Chondrocyte (in vitro differentiated cells): ENCODE measurements at regions not wholly inside any gene's neighbourhood (a gene's known extent, or its start where the extent isn't known, plus 50 kb on each side); places are given as distances from the start of the nearest gene placed in this dataset.
"Not testable (repeated sequence)": the region's sequence is repeated elsewhere in the genome, so short reads cannot be mapped to it uniquely, and the experiment has no call there.

Source experiments
- DNase-seq: peaks from one replicate; pipeline ENCODE4 v3.0.0; 2021; ENCODE audit warnings: mixed read lengths, low spot score
- H3K27ac Mint-ChIP-seq: one replicate; pipeline ENCODE4 v1.8.0; 2021; ENCODE audit warnings: mild to moderate bottlenecking, moderate library complexity, mixed read lengths; ENCODE audit not compliant: unreplicated experiment
- H3K27me3 Mint-ChIP-seq: 2 replicates; pipeline ENCODE4 v1.8.0; 2021; ENCODE audit warnings: low read depth, mixed read lengths
- H3K36me3 Mint-ChIP-seq: 2 replicates; pipeline ENCODE4 v1.8.0; 2021; ENCODE audit warnings: low read depth, mixed read lengths
- H3K4me1 Mint-ChIP-seq: 2 replicates; pipeline ENCODE4 v1.8.0; 2021; ENCODE audit warnings: low read depth, mild to moderate bottlenecking, mixed read lengths
- H3K4me3 Mint-ChIP-seq: one replicate; pipeline ENCODE4 v1.8.0; 2021; ENCODE audit warnings: mild to moderate bottlenecking, moderate library complexity, mixed read lengths; ENCODE audit not compliant: unreplicated experiment
- H3K9me3 Mint-ChIP-seq: 2 replicates; pipeline ENCODE4 v1.8.0; 2021; ENCODE audit warnings: low read depth, mixed read lengths
- CTCF ChIP-seq: fragments of 200-600 bp; sonication (generic); IDR thresholded peaks from 2 replicates; pipeline ENCODE4 v1.5.0; 2021; ENCODE audit warnings: antibody characterized with exemption, mild to moderate bottlenecking, moderate library complexity

DNA sequence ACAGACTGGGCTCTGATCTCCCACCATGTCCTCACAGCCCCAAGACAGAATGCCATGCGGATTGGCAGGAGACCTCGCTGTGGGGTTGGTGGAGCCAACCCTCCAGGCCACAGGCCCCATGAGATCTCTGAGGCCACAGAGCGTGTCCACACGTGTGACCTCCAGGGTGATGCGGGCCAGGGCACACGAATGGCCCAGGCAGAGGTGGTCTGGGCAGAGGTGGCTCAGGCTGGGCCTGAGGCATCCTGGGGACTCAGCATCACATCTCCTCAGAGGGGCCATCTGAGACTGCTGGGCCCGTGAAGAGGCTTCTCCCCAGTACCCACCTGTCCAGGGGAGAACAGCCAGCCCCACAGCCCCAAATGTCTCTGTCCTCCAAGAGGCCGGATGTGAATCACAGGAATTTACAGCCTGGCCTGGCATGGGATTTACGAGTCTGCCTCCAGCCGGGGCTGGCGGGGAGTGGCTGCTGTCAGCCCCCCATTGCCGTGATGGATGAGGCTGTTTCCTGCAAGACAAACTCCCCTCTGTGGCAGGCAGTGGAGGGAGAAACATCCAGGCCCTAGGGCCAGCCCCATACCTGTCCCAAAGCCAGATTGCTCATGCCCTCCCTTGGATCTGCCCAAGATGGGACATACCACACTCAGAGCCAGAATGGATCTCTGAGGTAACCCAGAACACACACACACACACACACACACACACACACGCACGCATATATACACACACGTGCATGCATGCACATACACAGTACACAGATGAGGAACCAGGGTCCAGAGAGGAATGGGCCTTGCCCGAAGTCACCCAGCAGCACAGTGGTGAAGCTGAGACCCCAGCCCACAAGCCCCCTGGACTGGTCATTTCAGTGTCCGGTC lies 208.3 kb downstream of the TBC1D2B start:
- Mint-ChIP-seq H3K9me3 (no peaks in the 10 kb centered on the region), H3K4me3 (no peak overlapping the region), H3K36me3 (no peaks in the 10 kb centered on the region), H3K27ac (no peak overlapping the region), H3K4me1 (peaks cover 18% of the 10 kb centered on the region), H3K27me3 (no peaks in the 10 kb centered on the region)
- TF ChIP-seq CTCF: no peak
- peak; percentile 56 for DNase-seq

DNA sequence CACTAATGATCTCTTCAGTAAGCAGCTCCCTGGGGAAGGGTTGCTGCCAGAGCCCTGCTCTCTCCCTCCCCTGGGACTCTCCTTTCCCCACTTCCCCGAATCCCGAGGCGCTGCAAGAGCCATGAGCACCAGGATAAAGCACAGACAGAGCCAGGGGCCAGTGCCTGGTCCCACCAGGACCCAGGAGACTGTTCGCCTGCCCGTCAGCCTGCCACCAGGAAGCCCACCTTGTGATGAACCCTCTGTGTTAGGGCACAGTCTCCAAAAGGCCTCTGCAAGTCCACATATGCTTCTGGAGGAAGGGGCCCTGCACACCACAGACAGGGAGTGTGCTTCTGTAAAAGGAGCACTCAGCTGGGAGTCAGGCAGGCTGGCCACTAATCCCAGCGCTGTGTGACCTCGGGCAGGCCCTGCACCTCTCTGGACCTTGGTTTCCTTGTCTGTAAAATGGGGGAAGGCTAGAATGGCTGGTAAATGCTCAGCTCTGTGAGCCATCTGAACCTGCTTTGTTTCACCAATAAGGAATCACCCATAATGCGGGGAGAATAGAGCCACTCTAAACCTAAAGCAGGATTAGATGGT lies 209.4 kb downstream of the TBC1D2B start:
- not testable (repeated sequence) for DNase-seq, H3K27me3 Mint-ChIP-seq, H3K27ac Mint-ChIP-seq, H3K9me3 Mint-ChIP-seq, H3K4me3 Mint-ChIP-seq, H3K36me3 Mint-ChIP-seq
- H3K4me1 Mint-ChIP-seq: peaks cover 21% of the 10 kb centered on the region

- Mint-ChIP-seq H3K27ac (no peak overlapping the region), H3K36me3 (no peaks in the 10 kb centered on the region), H3K4me3 (no peak overlapping the region), H3K9me3 (no peaks in the 10 kb centered on the region), H3K4me1 (peaks cover 26% of the 10 kb centered on the region), H3K27me3 (no peaks in the 10 kb centered on the region)
- no peak for TF ChIP-seq CTCF
- DNase-seq: peak; percentile 85
Observed at GRCh38 chr15:77867266-77868047, 210.1 kb downstream of the TBC1D2B start.

- no peaks in the 10 kb centered on the region for H3K9me3 Mint-ChIP-seq
- DNase-seq: peak; percentile 75
- H3K27me3 Mint-ChIP-seq: no peaks in the 10 kb centered on the region
- peaks cover 26% of the 10 kb centered on the region for H3K4me1 Mint-ChIP-seq
- H3K4me3 Mint-ChIP-seq: no peak overlapping the region
- no peak overlapping the region for H3K27ac Mint-ChIP-seq
- no peaks in the 10 kb centered on the region for H3K36me3 Mint-ChIP-seq
- TF ChIP-seq CTCF: no peak
Observed at GRCh38 chr15:77866596-77867125, 210.8 kb downstream of the TBC1D2B start.

DNA sequence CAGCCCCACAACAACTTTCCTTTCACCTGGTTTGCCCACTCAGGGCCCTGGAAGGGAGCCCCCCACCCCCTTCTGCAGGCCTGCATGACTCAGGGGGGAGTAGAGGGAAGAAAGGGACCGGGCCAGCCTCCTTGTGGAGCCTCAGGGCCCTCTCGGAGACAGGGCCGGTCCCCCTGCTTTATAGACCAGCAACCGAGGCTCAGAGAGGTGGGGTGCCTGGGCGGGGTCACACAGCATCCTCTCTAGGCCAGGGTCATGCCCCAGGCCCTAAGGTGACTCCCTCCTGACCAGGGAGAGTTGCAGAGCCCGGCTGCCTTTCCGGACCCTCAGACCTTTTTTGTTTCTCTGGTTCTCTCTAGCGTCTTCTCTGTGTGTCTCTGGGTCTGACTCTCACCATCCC lies 211.3 kb downstream of the TBC1D2B start:
- Mint-ChIP-seq H3K4me3 (no peak overlapping the region), H3K27me3 (no peaks in the 10 kb centered on the region), H3K9me3 (no peaks in the 10 kb centered on the region), H3K4me1 (peaks cover 22% of the 10 kb centered on the region), H3K36me3 (no peaks in the 10 kb centered on the region), H3K27ac (no peak overlapping the region)
- TF ChIP-seq CTCF: no peak
- peak; percentile 82 for DNase-seq
